GM18502 (cell line): ENCODE measurements at regions not wholly inside any gene's neighbourhood (a gene's known extent, or its start where the extent isn't known, plus 50 kb on each side); places are given as distances from the start of the nearest gene placed in this dataset.
"Not testable (repeated sequence)": the region's sequence is repeated elsewhere in the genome, so short reads cannot be mapped to it uniquely, and the experiment has no call there.

Experiments used
- ATAC-seq: cut with Tn5 transposase; IDR thresholded peaks from one replicate; pipeline ENCODE4 v1.9.1; 2021; ENCODE audit warnings: mild to moderate bottlenecking; ENCODE audit not compliant: unreplicated experiment, poor library complexity

DNA sequence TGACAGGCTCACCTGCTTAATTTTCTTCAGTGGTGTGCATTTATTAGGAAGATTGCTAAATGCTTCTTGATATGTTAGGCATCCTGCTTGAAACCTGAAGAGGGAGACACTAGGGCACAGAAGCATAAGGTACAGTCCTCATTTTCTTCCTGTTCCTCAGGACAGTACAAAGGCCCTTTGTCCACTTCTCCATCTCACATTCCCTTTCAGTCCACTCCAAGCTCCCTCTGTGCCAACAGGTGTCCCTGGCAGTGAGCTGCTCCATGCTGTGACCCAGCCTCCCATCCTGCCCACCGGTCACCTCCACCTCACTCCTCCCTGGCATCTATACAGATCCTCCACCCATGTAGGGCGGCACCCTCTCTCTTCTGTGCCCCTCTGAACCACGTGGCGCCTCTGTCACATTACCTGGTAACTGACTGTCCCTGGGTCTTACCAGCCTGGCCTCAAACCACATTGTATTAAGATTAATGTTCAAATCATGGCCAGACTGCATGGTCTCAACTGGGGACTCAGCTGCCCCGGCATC is 162.8 kb downstream of the VAPA start:
- no peak for ATAC-seq

- no peak for ATAC-seq
Observed at GRCh38 chr18:10077986-10078385, 164.2 kb downstream of the VAPA start.

DNA sequence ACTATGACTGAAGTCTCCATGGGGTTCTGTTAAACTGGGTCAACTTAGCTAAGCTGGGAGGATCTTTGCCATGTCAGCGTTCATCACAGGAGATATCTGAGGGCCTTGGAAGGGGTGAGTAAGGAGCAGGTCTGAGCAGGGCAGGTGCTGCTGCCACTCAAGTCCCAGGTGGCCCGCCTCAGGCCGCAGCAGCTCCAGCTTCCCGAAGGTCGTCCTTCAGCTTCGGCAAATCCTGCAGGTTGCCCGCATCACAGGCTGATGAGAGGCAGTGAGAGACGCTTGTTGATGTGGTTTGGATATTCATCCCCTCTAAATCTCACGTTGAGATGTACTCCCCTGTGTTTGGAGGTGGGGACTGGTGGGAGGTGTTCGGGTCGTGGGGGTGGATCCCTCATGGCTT is 166.6 kb downstream of the VAPA start:
- ATAC-seq, result no peak

DNA sequence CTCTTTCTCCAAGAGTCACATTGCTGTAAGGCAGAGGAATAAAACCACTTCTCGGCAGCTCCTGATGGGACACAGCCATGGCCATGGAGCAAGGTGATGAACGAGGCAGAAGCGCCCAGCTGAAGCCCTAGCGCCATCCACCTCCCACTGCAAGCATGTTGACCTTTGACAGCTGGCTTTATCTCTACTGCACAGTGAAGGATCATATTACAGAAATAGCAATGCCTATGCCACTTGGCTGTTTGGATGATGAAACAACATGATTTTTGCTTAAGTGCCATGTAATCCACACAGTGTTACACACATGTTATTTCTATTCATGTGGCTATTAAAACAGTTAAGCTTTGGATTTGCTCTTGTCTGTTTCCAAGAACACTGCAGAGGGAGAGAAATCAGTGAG is 167.7 kb downstream of the VAPA start:
- ATAC-seq, result no peak

- no peak for ATAC-seq
Observed at GRCh38 chr18:10085416-10085815, 171.6 kb downstream of the VAPA start.

- no peak for ATAC-seq
Observed at GRCh38 chr18:10085876-10086275, 172.1 kb downstream of the VAPA start.

DNA sequence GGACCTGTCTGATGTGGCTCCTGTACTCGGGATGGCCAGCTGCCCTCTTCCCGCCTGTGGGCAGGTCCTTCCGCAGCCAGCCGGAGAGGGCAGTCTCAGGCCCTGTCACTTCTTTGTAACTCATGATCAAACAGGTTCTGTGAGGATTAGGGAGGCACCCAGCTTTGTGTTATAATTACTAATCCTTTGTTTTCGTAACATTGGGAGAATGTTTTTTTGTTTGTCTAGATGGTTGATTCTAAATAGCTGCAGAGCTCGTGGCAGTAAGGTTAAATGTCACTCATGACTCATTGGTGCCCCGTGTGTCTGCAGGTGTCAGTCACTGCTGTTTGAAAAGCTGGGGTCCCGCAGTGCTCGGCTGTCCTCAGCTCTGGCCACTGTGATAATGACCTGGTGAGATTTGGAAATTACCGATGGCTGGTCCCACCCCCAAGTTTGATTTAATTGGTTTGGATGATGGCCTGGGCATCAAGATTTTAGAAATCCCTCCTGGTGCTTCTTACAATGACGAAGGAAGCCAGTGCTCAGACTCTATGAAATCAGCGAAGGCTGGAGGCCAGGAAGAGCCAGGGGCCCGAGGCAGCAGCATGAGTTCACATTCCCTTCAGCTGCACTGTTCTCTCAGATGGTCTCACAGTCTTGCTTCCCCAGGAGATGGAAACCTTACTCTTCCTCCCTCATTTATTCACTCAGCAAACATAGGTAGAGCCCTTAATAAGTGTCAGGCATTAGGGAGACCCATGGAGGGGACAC is 172.8 kb downstream of the VAPA start:
- ATAC-seq, result no peak

DNA sequence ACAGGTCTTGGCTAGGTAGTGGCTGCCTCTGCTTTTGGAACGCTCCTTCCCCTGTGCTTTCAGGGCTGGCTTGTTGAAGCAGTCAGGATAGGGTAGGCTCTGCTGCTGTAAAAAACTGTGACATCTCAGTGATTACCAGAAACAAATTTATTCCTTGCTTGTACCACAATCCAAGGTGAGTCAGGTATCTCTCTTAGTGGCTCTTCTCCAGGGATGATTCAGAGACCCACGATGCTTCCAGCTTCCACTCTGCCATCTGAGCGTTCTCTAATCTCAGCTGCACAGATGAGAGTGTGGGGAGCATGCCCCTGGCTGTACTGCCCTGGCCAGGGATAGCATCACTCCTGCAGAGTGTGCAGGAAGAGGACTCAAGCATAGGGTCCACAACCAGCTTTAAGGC is 174.9 kb downstream of the VAPA start:
- ATAC-seq, result no peak

- ATAC-seq, result no peak
Observed at GRCh38 chr18:10089881-10090280, 176.1 kb downstream of the VAPA start.

DNA sequence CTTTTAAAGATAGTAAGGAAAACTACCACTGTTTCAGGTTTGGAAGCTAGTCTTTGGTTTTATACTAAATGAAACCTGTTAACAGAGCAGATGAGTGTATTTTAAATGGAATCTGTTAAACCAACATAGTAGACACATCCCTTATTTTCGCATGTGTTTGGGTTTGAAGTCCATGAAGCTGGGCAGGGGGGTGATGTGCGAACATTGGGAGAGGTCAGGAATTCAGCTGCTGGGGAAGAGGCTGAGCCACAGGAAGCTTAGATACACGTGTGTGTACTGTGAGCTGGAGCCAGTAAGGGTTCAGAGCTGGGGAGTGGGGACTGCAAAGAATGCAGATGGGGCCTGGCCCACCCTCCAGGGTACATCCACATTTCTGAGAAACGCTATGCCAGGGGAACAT is 176.9 kb downstream of the VAPA start:
- no peak for ATAC-seq

DNA sequence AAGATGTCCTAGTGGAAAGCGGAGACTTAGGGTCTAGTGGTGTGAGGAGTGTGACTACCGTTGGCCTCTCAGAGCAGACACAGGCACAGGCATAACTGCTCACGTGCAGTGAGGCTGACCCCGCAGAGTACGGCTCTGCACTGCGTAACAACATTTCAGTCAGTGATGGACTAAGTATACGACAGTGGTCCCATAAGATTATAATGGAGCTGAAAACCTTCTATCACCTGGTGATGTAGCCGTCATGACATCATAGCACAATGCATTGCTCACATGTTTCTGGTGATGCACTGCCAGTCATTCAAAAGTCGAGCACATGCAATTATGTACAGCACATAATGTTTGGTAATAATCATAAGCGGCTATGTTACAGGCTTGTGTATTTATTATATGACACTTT is 179.6 kb downstream of the VAPA start:
- ATAC-seq, result no peak

DNA sequence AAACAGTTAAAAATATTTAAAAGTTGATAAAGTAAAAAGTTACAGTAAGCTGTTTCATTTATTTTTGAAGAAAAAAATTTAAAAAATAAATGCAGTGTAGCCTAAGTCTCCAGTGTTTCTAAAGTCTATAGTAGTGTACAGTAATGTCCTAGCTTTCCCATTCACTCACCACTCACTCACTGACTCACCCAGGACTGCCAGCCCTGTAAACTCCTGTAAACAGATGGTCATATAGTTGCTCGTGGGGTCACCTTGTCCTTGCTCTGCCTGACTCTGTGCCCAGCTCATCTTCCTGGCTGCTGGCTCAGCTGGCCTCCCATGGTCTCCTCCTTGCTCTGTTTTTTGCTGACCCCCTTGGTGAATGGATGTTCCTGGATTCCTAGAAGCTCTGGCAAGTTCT is 180.3 kb downstream of the VAPA start:
- no peak for ATAC-seq

DNA sequence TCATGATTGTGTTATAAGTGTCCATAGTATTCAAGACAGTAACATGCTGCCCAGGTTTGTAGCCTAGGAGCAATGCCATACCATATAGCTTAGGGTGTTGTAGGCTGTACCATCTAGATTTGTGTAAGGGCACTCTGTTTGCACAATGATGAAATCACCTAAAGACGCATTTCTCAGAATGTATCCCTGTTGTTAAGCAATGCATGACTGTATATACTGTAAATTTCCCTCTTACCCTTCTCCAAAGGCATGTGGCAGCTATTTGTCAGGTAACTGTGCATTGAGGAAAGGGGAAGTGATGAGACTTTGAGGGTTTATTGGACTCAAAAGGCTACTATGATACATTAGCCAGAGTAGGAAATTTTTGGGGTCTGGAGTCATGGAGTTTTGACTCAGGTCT is 180.8 kb downstream of the VAPA start:
- ATAC-seq, result no peak

DNA sequence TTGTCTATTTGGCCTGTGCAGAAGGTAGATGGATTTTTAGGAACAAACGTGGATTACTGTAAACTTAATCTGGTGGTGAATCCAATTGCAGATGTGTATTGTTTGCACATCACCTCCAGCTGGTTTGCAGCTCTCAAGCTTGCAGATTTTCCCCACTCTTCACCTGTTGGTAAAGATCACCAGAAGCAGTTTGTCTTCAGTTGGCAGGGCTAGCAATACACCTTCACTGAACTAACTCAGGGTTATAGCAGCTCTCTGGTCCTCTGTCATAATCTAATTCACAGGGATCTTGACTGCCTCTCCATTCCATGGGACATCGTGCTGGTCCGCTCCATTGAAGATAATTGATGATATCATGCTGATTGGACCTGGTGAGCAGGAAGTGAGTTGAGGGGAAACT is 181.5 kb downstream of the VAPA start:
- ATAC-seq, result no peak

DNA sequence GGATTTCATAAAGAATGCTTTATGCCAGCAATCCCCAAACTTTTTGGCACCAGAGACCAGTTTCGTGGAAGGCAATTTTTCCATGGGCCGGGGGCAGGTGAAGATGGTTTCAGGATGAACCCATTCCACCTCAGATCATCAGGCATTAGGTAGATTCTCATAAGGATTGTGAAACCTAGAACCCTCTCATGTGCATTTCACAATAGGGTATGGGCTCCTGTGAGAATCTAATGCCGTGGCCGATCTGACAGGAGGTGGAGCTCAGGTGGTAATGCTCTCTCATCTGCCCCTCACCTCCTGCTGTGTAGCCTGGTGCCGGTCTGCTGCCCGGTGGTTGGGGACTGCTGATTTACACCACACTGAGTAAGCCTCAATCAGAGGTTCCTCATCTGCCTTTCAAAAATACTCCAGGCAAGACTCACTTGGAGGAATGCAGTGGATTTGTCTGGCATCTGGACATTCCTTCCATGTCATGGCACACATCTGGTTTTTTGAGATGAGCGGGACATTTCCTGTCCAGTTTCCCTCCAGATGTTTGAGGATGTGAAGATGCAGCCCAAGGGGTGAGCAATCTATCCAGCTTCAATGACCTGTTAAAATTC is 185.8 kb downstream of the VAPA start:
- ATAC-seq, result no peak

DNA sequence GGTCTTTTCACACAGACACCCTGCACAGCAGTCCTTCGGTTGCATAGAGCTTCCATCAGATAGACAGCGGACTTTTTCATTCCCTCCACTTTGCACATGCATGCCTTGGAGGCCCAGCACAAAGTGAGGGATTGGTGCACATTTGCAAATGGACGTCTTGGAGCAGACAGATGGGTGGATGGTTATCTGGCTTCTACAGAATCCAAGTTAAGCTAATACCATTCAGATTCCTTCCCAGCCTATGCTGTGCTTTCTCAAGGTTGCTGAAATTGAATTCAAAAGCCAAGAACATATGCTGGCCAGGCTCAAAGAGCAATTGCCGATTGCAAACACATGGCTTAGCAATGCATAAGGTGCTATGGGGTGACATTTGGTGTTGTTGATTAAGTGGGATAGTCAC is 186.4 kb downstream of the VAPA start:
- ATAC-seq, result no peak

DNA sequence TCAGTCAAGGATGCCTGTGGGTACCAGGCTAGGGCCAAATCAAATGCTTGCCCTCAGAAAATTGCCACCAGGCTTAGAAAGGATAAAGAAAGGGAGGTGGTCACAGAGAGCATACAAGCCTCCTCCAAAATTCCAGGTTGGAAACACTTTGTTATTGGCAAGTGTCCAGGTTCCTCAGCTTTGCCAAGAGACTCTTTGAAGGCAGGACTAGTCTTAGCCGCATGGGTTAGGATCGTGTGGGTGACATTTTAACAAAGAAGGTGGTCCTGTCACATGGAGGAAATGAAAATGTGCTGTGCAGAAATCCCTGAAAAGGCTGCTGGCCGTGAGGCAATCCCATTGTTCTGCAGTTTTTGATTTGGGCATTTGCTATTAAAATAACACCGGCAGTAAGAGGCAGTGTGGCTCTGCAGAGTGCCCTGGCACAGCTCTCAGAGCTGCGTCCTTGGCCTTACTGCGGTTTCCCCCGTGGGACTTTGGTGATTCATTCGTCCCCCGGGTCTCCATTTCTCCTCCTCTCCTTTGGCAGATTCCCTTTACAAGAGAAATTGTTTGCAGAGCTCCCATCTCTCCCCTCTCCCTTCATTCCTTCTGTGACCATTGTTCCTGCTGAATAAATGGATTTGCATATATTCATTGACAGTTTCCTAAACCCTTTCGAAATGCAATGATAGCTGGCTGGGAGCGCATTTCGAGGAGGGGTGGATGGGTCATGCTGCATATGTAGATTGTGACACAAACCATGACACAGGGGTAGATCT is 187.3 kb downstream of the VAPA start:
- ATAC-seq, result no peak

- ATAC-seq, result no peak
Observed at GRCh38 chr18:10101729-10102128, 187.9 kb downstream of the VAPA start.

DNA sequence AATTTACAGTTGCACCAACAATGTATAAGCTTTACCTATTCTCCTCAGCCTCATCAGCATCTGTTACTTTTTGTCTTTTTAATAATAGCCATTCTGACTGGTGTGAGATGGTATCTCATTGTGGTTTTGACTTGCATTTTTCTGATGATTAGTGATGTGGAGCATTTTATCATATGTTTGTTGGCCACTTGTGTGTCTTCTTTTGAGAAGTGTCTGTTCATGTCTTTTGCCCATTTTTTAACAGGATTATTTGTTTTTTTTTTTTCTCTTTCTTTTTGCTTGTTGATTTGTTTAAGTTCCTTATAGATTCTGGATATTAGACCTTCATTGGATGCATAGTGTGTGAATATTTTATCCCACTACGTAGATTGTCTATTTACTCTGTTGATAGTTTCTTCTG is 191.3 kb downstream of the VAPA start:
- not testable (repeated sequence) for ATAC-seq

GRCh38 chr18:10111191-10111590 is 197.4 kb downstream of the VAPA start:
- no peak for ATAC-seq

- ATAC-seq, result no peak
Observed at GRCh38 chr18:10111944-10112343, 198.1 kb downstream of the VAPA start.
